Embryonic facial prominence (tissue), 1 donor: ENCODE measurements at regions not wholly inside any gene's neighbourhood (a gene's known extent, or its start where the extent isn't known, plus 50 kb on each side); places are given as distances from the start of the nearest gene placed in this dataset.
"Not testable (repeated sequence)": the region's sequence is repeated elsewhere in the genome, so short reads cannot be mapped to it uniquely, and the experiment has no call there.

ENCODE experiments used
- DNase-seq: peaks from one replicate; pipeline ENCODE4 v3.0.0-alpha.2; 2016; ENCODE audit errors: extremely low spot score

GRCh38 chr13:44053208-44053607 lies 173.5 kb downstream of the LACC1 start:
- DNase-seq, result no peak

DNA sequence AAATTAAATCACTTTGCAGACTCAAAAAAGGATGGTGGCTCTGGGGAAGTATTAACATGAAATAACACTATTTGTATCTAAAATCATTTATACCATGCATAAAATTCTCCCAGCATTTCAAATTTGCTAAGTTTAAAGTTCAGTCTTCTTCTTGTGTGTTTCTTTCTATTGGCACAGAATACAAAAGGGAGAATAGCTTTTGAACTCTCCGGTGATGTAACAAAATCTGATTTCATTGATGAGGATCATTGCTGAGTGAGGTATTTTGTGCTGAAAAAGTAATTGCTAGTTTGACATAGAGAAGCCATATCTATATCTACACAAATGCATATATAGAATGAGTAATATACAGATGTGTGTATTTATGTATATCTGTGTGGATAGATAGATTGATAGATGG lies 174.8 kb downstream of the LACC1 start:
- DNase-seq, result no peak

DNA sequence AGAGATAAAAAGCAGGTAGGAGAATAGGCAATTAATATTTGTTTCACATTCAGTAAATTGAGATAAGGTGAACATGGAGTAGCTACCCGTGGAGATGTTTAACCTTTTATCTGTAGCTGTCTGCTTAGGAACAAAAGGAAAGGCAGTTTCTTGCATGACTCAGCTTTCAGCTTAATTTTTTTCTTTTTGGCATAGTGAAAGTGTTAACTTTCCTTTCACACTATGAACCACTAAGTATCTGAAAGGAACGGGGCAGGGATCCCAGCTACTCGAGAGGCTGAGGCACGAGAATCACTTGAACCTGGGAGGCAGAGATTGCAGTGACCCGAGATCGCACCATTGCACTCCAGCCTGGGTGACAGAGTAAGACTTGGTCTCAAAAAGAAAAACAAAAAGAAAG lies 176.0 kb downstream of the LACC1 start:
- not testable (repeated sequence) for DNase-seq

DNA sequence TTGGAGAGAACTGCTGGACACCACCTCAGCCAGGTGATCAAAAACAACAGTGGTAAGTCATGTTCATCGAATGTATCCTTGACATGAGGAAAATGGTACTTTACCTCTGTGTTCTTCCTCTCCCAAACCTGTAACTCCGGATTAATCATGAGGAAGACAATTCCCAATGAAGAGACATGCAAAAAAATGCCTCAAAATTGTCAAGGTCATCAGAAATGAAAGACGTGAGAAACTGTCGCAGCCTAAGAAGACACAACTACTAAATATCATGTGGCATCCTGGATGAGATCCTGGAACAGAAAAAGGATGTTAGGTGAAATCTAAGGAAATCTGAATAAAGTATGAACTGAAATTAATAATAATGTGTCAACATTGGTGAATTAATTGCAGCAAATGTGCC lies 178.4 kb downstream of the LACC1 start:
- no peak for DNase-seq

DNA sequence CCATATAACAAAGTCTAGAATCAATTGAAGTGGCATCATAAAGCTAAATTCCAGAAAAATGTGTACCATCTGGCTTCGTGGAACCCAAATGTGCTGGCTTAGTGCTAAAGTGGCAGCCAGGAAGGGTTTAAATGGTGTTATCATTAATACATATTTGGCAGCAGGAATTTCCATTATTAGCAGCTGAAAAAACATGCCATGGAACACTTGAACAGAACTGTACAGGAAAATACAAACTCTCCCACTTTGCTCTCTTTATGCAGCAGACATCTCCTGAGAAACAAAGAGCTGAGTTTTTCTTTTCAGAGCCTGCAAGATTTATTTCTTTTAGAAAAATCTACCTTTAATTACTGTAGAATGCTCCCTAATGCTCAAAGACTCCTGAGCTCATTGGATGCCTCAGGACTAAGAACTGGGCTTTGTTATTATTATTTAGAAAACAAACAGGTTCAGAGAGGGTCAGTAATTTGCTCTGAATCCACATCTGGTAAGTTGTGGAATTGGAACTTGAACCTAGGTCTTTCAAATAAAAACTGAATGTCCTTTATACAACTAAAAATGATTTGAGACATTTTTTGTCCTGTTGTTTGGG lies 179.0 kb downstream of the LACC1 start:
- DNase-seq, result no peak

- DNase-seq, result no peak
These were observed 182.2 kb downstream of the LACC1 start for GRCh38 chr13:44061876-44062275.

DNA sequence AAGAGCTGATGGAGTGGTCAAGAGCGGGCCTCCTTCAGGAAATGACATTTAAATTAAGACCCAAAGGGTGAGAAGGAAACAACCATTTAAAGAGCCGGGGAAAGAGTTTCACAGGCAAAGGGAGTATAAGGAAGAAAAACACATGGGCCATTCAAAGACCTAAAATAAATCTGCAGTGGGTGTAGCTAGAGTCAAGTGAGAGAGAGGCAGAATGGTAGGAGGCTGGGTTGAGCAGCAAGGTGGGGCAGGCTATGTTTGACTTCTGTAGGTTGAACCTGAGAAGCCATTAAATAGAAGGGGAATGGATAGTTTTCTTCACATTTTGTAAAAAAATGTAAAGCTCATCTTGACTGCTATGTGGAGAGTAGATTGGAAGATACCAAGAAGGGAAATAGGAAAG lies 183.8 kb downstream of the LACC1 start:
- DNase-seq, result no peak

DNA sequence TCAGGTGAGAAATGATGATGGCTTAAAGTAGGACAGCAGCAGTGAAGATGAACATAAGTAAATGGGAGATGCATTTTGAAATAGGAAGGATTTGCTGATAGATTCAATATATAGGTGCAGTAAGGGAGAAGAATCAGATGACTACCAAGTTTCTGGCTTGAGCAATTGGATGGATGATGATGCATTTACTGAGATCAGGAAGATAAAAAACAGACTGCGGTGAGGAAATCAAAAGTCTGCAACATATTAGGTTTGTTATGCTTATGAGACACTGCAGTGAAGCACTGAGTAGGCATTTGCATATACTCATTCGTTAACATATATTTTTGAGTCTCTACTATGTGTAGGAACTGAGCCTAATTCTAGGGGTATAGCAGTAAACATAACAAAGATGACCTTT lies 184.2 kb downstream of the LACC1 start:
- no peak for DNase-seq

- DNase-seq, result no peak
These were observed 184.7 kb downstream of the LACC1 start for GRCh38 chr13:44064357-44064756.

DNA sequence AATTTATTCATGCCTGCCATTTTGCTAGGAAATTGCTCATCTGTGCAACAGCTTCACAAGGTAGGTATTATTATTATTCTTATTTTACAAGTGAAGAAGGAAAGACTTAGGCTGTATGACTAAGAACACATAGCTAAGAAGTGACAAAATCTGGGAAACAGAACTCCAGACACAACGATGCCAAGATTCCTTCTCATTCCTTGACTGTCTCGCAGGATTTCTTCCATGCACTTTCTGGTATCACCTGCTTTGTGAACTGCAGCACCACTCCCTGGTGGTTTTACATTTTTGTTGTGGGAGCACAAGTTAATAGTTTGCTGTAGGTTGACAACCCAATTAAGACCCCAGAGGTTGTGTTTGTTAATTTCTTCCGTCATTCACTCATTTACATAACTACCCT lies 188.5 kb downstream of the LACC1 start:
- DNase-seq, result no peak

DNA sequence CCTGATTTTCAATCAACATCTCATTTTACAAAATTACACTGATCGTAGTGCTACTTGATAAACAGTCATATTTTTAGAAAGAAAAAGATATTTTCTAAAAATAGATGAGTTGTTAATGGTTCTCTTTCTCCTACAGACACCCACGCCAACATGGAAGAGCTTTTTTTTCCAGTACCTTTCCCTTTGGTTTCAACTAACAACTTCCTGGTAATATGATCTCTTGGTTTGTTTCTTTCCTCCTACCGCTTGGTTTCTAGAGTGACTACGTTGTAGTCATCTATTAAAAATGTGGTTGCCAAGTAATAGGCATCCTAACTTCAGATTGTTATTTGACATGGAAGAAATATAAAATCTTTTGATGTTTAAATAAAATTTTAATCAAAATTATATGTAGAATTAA lies 189.0 kb downstream of the LACC1 start:
- DNase-seq, result no peak

GRCh38 chr13:44072536-44072935 lies 192.8 kb downstream of the LACC1 start:
- no peak for DNase-seq

GRCh38 chr13:44074611-44075010 lies 194.9 kb downstream of the LACC1 start:
- DNase-seq, result no peak

- no peak for DNase-seq
These were observed 195.4 kb downstream of the LACC1 start for GRCh38 chr13:44075113-44075512.

- no peak for DNase-seq
These were observed 199.2 kb downstream of the LACC1 start for GRCh38 chr13:44078806-44079376.

- DNase-seq, result no peak
These were observed 199.9 kb downstream of the LACC1 start for GRCh38 chr13:44079413-44080205.

DNA sequence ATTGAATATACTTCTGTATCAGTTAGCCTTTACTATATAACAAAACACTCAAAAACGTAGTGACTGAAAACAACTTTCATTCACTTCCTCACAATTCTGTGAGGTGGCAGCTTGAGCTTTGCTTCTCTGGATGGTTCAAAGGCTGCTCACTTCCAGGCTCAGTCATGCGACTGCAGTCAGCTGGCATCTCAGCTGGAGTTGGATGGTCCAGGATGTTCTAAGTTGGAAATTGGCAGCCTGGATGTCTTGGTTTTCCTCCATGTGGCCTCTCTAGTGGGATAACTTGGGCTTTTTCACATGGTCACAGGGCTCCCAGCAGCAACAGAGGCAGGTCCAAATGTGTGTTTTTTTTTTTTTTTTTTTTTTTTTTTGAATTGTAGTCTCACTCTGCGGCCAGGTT lies 204.4 kb downstream of the LACC1 start:
- DNase-seq, result no peak

DNA sequence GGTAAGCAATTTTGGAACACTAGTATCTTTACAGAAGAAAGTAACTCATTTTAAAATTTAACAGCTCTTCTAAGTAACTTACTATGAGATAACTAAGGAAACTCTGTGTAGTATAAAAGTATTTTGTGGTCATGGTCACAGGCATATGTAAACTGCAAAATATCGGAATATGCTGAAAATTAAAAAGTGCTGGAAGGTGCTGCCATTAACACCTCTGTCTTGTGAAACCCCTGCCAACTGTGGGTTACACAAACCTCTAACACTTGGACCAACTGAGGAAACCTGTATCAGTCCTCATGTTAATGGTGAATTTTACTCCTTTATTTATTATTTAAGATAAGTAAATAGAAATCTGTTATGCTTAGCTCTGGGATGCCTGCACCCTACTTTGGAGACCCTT lies 206.7 kb downstream of the LACC1 start:
- DNase-seq, result no peak

- DNase-seq, result no peak
These were observed 208.7 kb downstream of the LACC1 start for GRCh38 chr13:44088411-44088810.

- DNase-seq, result no peak
These were observed 209.3 kb downstream of the LACC1 start for GRCh38 chr13:44088991-44089413.

GRCh38 chr13:44089452-44089851 lies 209.7 kb downstream of the LACC1 start:
- no peak for DNase-seq

- DNase-seq, result no peak
These were observed 212.6 kb downstream of the LACC1 start for GRCh38 chr13:44092078-44092970.
